T-helper 22 cell (primary cell): ENCODE measurements at regions not wholly inside any gene's neighbourhood (a gene's known extent, or its start where the extent isn't known, plus 50 kb on each side); places are given as distances from the start of the nearest gene placed in this dataset.
"Not testable (repeated sequence)": the region's sequence is repeated elsewhere in the genome, so short reads cannot be mapped to it uniquely, and the experiment has no call there.

ENCODE experiments used
- DNase-seq: peaks from one replicate; pipeline ENCODE4 v3.0.0-alpha.2; 2020; ENCODE audit warnings: low read depth

DNA sequence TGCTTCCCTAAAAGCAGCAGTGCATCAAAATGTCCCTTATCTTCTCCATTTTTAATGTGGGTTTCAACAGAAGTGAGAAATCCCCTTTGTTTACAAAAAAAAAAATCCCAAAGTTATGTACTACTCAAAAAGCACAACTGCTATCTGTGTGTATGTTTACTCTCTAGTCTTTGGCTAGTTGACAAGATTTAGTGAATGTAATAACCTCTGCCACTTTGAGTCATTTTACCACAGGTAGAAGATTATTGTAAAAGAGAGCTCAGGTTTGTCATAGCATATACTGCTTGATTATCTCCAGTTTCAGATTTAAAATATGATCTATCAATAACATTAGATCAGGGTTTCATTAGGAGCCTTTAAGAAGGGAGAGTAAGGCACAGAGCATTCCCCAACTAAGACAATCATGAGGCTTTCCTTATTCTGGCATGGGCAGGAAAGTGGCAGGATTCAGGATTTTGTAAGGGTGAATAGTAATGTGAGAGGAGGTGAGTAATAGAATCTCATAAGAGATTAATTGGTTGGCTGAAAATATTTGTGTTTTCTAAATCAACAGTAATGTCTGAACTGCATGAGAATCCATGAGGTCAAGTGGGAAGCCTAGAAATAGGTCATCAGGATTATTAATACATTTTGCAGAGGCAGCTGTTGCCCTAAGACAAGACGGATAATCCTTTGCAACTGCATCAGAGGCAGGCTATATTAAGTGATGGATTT lies 1780.3 kb upstream of the LRRTM1 start:
- DNase-seq, result no peak

DNA sequence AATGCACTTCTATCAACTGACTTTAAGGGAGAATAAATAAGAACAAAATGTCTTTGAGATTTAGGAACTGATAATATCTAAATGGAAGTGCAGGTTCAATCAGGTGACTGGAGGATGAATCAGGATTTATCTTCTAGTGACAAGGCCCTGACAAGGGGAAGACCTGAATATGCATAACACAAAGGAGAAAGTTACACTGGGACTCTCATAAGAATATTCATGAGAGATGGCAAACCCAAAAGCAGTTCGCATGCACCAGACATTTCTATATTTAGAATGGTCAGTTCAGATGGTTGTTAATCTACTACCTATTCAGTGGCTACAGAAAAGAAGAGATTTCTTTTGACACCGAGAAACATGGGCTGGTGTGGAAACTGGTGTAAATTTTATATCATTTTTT lies 1771.3 kb upstream of the LRRTM1 start:
- DNase-seq, result no peak

DNA sequence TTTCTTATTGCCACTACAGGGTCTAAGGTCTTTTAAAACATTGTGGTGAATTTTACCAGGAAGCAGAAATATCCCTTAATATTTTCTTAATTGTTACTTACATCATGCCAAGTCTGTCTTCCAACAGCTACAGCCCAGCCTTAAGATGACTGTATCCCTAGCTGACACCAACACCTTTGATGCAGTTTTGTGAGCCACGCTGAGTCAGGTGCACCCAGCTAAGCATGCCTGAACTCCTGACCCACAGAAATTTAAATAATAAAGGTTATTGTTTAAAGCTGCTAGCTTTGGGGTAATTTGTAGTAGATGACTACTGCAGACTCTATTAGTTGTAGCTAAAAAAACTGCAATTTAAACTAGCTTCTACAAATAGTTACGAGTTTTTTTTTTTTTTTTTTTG lies 1757.9 kb upstream of the LRRTM1 start:
- no peak for DNase-seq

DNA sequence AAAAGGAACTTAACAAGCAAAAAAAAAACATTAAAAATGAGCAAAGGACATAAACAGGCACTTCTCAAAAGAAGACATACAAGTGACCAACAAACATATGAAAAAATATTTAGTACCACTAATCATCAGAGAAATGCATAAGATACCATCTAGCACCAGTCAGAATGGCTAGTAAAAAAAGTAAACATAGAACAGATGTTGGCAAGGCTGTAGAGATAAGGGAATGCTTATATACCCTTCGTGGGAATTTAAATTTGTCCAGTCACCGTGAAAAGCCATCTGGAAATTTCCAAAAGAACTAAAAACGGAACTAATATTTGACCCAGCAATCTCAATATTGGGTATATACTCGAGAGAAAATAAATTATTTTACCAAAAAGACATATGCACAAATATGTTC lies 1751.3 kb upstream of the LRRTM1 start:
- no peak for DNase-seq

DNA sequence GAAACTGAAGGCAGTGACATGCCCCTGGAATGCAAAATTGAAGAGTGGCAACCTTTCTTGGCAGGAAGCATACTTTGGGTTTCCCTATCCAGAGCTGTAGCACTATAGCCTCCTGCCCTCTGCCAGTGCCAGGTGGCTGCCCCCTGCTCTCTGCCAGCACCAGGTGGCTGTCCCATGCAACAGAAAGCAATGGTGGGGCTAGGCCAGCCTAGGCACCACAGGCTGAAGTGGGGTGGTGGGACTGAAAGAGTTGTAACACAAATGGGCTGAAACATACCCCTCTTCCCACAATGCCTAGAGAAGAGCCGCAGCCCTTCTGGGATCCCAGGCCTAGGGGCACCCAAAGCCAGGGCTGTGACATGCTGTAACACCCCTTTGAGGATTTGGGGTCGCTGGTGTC lies 1739.3 kb upstream of the LRRTM1 start:
- DNase-seq, result no peak

DNA sequence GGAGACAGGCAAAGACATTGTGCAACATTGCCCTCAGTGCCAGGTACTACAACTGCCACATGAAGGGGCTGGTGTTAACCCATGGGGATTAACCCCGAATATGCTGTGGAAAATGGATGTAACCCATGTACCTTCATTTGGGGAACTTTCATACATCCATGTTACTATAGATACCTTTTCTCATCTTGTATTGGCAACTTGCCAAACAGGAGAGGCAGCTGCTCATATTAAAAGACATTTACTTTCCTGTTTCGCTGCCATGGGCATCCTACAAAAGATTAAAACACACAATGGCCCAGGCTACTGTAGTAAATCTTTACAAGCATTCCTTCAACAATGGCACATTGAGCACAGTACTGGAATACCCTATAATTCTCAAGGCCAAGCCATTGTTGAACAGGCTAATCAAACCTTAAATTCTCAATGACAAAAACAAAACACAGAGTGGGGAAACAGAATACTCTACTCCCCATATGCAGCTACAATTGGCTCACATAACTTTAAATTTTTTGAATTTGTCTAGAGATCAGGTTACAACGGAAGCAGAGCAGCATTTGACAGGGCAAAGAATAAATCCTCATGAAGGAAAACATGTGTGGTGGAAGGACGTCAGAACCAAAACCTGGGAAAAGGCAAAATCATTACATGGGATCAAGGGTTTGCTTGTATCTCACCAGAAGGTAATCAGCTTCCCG lies 1723.5 kb upstream of the LRRTM1 start:
- DNase-seq, result no peak

DNA sequence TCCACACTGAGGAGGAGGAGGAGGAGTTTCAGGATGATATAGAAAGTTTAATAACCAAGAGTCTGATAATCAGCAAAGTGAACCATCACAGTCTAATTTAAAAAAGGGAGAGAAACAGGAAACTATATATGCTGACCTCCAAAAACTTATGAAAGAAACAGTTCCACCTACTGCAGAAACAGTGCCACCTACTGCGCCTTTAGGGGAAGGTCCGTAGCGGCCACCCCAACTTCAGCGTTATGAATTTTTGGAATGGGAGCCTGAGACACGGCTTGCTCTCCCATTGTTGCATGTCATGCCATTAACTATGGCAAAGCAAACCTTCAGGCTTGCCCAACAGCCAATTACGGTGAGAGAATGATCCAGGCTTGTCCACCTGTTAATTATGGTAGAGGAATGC lies 1719.2 kb upstream of the LRRTM1 start:
- DNase-seq, result no peak

DNA sequence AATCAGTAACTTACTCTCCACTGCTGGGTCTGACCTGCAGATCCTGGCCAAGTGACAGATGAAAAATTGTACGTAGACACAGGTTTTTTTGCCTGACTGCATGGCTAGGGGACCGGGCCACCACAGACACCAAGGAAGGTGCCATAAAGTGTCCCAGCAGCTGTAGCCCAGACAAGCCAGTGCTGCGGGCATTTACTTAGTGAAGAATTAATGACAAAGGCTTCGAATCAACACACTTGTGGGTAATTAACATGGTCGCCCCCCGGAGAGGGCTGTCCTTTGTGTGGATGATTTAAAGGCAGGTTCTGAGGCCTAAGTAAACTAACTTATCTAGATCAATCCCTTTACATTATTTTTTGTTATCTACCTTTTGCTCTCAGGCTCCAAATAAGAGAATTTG lies 1709.1 kb upstream of the LRRTM1 start:
- DNase-seq, result no peak

DNA sequence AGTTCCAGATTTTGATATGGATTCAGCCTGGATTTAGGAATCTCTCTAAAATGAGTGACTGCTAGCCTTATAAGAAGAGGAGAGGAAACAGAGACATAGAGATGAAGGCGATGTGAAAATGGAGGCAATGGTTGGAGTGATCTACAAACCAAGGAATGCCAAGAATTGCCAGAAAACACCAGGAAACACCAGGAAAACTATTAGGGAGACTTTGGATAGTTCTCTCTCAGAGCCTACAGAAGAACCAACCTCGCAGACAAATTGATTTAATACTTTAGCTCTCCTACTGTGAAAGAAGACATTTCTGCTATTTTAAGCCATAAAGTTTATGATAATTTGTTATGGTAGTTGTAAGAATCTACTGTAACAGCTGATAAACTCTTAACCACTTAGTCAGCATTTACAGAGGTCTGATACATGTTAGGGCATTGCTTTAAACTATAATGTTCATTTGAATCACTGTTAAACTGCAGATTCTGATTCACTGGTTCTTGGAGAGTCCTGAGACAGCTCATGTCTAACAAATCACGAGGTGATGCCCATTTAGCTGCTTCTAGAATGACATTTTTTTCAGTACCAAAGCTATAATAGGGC lies 1702.6 kb upstream of the LRRTM1 start:
- no peak for DNase-seq

DNA sequence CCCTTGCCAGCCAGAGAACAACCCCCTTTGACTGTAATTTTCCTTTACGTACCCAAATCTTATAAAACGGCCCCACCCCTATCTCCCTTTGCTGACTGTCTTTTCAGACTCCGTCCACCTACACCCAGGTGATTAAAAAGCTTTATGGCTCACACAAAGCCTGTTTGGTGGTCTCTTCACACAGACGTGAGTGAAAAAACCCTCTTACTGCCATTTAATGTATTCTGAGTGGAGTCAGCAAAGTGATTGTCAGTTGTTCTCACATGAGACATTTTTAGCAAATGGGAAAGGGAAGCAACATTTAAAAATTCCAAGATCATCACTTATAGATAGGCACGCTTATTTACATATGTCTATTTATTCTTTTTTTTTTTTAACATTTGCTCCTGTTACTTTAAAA lies 1701.3 kb upstream of the LRRTM1 start:
- not testable (repeated sequence) for DNase-seq

DNA sequence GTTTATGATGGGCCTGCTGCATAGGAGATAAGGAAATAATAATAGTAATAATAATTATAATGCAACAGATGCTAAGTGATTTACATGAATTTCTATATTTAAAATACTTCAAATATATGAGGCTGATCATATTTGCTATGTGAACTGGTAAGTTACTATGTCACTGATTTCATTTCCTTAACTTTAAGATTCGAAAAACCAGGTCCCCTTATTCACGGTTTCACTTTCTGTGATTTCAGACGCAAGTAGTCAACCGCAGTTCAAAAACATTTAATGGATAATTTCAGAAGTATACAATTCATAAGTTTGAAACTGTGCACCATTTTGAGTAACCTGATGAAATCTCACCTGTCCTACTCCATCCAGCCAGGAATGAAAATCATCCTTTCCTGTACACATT lies 1697.1 kb upstream of the LRRTM1 start:
- no peak for DNase-seq

DNA sequence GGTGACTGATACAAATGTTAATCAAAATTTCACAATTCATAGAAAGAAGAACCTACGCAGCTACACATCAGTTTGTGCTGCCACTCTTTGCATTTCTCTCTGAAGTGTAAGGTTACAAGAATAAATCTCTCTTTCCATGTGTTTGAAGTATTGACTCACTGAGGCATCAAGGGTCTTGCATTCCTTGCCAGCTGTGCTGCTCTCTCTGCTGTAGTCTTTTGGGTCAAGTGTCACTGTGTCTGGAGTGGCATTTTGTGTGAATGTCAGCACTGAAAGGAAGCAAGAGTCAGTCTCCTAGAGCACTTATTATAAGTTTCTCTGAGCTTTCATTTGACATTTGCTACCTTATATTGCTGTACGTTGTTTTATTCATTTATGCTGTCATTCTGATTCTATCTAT lies 1696.1 kb upstream of the LRRTM1 start:
- DNase-seq, result no peak

DNA sequence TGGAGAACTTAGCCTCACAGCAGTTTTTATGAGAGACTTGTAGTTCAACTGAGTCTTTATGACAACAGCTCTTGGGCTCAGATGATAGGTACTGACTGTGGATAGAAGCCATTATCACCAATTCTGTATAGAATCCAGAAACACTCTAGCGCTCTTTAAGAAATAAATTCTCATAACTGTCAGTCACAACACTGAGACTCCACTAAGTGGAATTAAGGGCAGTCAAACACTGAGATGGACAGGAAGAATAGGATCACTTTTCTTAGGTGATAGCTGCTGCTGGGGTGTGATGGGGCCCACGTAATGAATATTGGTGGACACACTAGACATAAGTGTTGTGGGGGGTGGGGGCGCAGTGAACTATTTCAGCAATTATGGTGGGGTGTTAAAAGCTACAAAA lies 1691.8 kb upstream of the LRRTM1 start:
- DNase-seq, result no peak

DNA sequence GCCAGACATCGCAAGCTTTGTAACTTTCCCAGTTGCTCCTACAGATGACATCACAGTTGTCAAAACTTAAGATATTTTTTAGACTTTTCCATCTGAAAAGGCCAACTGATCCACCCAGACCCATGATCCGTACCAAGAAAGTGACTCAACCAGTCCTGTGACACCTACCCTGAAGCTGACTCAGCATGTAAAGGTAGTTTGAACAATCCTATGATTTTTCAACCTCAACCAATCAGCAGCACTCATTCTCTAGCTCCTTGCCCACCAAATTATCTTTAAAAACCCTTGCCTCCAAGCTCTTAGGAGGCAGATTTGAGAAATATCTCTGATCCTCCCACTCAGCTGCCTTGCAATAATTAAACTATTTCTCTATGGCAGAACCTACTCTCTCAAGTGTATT lies 1686.7 kb upstream of the LRRTM1 start:
- no peak for DNase-seq

DNA sequence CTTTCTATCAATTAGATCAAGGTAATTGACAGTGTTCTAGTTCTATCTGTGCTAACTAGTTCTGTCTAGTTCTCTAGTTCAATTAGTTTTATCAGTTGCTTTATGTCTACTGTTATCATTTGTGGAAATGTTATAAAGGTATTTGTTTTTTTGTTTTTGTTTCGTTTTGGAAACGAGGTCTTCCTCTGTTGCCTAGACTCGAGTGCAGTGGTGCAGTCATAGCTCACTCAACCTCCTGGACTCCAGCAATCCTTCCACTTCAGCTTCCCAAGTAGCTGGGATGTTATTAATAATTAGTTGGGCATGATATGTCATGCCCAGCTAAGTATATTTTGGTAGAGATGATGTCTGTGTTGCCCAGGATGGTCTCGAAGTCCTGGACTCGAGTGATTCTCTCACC lies 1682.8 kb upstream of the LRRTM1 start:
- no peak for DNase-seq

DNA sequence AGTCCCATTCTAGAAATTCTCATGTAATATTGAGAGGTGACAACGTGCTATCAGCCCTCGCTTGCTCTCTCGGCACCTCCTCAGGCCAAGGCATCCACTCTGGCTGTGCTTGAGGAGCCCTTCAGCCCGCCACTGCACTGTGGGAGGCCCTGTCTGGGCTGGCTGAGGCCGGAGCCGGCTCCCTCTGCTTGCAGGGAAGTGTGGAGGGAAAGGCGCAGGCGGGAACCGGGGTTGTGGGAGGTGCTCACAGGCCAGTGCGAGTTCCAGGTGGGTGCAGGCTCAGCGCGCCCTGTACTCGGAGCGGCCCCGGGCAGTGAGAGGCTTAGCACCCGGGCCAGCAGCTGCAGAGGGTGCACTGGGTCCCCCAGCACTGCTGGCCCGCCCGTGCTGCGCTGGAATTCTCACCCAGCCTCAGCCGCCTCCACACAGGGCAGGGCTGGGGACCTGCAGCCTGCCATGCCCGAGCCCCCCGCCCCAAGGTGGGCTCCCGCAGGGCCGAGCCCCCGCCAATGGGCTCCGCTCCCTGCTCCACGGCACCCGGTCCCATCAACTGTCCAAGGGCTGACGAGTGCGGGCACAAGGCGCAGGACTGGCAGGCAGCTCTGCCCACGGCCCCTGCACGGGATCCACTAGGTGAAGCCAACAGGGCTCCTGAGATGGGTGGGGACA lies 1680.6 kb upstream of the LRRTM1 start:
- DNase-seq, result no peak

DNA sequence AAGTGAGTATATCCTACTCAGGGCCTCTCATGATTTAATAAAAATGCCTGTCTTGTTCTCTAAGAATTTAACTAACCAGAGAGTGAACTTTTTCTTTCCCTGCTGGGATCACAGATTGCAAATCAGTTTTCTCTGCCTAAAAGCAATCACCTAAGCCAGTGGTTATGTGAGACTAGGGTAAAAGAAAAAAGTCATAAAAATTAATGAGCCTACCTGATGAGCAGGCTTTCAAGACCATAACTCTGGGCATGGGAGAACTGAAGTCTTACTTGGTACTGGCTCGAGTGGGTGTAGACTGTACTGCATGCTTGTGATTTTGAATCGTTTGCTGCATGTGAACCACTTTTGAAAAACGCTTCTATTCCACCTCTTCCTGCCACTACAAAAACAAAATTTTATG lies 1677.0 kb upstream of the LRRTM1 start:
- DNase-seq, result no peak

DNA sequence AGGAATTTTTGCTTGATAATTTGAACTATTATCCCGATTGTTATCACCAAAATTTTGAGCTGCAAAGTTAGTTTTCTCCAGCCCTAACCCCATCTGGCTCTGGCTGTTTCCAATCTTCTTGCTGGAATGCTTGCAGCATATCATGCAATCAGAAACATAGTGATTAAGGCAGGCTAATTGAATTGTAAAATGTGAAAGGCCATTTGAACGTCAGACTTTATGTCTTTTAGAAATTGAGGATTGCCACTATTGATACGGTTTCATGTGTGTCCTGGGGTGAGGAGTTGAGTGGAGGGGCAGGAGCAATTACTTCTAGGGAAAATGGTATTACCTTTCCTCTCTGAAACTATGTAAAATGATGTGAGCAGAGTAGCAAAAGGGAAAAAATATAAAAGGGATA lies 1674.5 kb upstream of the LRRTM1 start:
- DNase-seq, result no peak

DNA sequence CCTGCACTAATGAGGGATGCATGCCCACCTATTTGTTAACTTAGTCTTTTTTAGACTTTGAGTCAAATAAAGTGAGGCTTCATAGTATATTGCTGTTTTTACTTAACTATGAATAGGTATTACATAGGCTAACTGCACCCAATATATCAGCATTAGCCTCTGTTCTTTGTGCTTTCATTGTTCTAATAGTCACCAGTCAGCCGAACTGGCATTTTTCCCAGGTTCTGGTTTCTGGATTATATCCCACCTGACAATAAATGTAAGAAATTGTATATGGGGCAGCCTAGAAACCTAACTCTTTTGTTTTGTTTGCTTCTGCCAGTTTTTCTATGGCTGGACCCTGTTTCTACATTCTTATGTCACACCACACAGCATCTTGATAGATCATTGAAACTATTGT lies 1672.4 kb upstream of the LRRTM1 start:
- no peak for DNase-seq

DNA sequence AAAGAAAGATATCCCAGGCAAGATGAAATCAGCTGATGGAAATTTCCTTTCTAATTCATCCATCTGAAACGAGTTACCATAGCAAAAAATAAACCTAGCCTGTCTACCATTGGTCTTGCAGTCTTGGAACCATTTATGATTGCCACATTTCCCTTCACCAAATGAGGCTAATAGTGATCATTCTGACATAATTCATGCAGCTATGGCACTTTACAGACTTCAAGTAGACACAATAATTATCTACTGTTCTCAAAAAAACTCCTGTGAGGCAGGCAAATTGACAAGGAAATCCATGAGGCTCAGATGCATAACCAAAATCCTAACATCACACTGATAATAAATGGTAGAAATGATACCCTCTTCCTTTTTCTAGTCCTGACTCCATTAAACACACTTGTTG lies 1669.7 kb upstream of the LRRTM1 start:
- no peak for DNase-seq

DNA sequence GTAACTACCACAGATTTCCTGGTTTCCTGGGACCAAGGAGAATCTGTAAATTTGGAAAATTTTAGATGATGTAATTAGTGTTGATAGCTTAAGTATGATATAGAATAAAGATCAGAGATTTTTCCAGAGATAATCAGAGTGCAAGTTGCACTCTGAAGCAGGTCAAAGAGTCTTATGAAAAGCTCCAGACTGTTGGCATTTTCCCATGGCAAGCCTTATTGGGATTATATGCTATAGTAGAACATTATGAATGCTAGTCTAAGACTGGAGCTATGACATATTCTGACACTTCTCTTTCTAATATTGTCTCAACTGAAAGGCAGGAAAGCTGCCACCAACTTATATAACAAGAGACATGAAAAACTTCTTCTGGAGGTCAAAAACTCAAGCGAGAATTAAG lies 1638.3 kb upstream of the LRRTM1 start:
- no peak for DNase-seq

DNA sequence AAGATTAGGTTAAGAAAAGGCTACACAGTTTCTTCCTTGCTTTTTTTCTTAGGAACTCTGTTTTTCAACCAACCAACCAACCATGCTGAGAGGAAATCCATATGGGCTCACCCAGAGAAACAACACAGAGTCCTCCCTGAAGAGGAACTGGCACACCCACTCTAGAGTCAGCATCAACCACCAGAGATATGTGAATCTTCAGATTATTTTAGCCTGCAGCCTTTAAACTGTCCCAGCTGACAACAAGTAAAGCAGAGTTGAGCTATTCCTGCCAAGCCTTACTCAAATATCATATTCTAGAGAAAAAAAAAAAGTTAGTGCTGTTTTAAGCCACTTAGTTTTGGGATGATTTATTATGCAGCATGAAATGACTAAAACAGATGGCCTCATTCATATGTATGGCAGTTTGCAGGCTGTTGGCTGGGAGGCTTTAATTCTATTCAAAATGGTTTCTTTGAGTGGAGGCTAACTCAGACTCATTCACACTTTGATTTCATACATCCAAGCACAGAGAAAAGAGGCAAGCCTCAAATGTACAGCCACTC lies 1637.7 kb upstream of the LRRTM1 start:
- DNase-seq, result no peak
